HEK293 (cell line): ENCODE measurements at regions not wholly inside any gene's neighbourhood (a gene's known extent, or its start where the extent isn't known, plus 50 kb on each side); places are given as distances from the start of the nearest gene placed in this dataset.

ENCODE experiments used
- YY1 ChIP-seq: fragments of 450-650 bp; formaldehyde crosslinking; IDR thresholded peaks from 2 replicates; pipeline ENCODE4 v1.5.1; 2018; ENCODE audit warnings: missing biosample characterization, missing genetic modification characterization
- ZNF16 ChIP-seq: fragments of 450-650 bp; formaldehyde crosslinking; IDR thresholded peaks from 2 replicates; pipeline ENCODE4 v1.5.1; 2016; ENCODE audit warnings: low read depth, missing biosample characterization, missing genetic modification characterization
- ZNF292 ChIP-seq: fragments of 450-650 bp; formaldehyde crosslinking; IDR thresholded peaks from 2 replicates; pipeline ENCODE4 v1.5.1; 2016; ENCODE audit warnings: low read depth, missing biosample characterization, missing genetic modification characterization, borderline replicate concordance
- ZNF510 ChIP-seq: fragments of 450-650 bp; formaldehyde crosslinking; IDR thresholded peaks from 2 replicates; pipeline ENCODE4 v1.5.1; 2018; ENCODE audit warnings: mild to moderate bottlenecking, missing genetic modification characterization, missing biosample characterization; ENCODE audit not compliant: insufficient replicate concordance
- TF ChIP-seq, protein P1 (sequence below): fragments of 450-650 bp; formaldehyde crosslinking; IDR thresholded peaks from 2 replicates; pipeline ENCODE4 v1.5.1; 2016; ENCODE audit warnings: missing biosample characterization, missing genetic modification characterization
- TF ChIP-seq, protein P2 (sequence below): fragments of 450-650 bp; formaldehyde crosslinking; IDR thresholded peaks from 2 replicates; pipeline ENCODE4 v1.5.1; 2016; ENCODE audit warnings: missing biosample characterization, missing genetic modification characterization, low read depth

DNA sequence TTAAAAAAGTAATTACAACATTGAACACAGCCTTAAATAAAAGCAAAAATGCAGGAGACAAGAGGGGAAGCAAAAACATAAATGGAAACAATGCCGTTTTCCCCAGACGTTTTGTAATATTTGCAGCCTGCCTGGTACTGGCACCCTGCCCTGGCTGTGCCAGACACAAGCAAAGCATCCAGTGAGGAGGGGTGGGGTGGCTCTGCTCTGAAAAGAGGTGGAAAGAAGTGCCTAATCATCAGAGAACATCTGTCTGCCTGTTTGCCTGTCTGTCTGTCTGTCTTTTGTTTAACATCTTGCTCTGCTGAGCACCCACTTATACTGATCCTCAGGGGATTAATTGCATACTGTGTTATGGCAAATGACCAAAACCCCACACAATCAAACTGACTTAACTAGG lies 62.7 kb downstream of the C16orf82 start:
- TF ChIP-seq, protein P1, sequence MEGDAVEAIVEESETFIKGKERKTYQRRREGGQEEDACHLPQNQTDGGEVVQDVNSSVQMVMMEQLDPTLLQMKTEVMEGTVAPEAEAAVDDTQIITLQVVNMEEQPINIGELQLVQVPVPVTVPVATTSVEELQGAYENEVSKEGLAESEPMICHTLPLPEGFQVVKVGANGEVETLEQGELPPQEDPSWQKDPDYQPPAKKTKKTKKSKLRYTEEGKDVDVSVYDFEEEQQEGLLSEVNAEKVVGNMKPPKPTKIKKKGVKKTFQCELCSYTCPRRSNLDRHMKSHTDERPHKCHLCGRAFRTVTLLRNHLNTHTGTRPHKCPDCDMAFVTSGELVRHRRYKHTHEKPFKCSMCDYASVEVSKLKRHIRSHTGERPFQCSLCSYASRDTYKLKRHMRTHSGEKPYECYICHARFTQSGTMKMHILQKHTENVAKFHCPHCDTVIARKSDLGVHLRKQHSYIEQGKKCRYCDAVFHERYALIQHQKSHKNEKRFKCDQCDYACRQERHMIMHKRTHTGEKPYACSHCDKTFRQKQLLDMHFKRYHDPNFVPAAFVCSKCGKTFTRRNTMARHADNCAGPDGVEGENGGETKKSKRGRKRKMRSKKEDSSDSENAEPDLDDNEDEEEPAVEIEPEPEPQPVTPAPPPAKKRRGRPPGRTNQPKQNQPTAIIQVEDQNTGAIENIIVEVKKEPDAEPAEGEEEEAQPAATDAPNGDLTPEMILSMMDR = no peak
- TF ChIP-seq ZNF16 (tag by site-specific recombination) = no peak
- no peak for TF ChIP-seq YY1 (tag by site-specific recombination)
- TF ChIP-seq ZNF292 (tag by site-specific recombination) = no peak
- TF ChIP-seq, protein P2, sequence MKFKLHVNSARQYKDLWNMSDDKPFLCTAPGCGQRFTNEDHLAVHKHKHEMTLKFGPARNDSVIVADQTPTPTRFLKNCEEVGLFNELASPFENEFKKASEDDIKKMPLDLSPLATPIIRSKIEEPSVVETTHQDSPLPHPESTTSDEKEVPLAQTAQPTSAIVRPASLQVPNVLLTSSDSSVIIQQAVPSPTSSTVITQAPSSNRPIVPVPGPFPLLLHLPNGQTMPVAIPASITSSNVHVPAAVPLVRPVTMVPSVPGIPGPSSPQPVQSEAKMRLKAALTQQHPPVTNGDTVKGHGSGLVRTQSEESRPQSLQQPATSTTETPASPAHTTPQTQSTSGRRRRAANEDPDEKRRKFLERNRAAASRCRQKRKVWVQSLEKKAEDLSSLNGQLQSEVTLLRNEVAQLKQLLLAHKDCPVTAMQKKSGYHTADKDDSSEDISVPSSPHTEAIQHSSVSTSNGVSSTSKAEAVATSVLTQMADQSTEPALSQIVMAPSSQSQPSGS (tag by site-specific recombination) = no peak
- no peak for TF ChIP-seq ZNF510
